Ecto neural progenitor cell (in vitro differentiated cells): ENCODE measurements at regions not wholly inside any gene's neighbourhood (a gene's known extent, or its start where the extent isn't known, plus 50 kb on each side); places are given as distances from the start of the nearest gene placed in this dataset.

Experiments
- DNase-seq: peaks from one replicate; pipeline ENCODE4 v3.0.0-alpha.2; 2018; ENCODE audit warnings: low spot score

DNA sequence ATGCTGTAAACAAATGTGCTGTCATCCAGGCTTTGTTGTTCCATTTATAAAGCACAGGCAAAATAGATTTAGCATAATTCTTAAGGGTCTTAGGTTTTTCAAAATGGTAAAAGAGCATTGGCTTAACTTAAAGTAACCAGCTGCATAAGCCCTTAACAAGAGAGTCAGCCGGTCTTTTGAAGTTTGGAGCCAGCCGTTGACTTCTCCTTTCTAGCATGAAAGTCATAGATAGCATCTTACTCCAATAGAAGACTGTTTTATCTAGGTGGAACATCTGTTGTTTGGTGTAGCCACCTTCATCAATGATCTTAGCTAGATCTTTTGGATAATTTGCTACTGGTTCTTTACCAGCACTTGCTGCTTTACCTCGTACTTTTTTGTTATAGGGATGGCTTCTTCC lies 297.5 kb upstream of the DCBLD2 start:
- DNase-seq, result no peak

- DNase-seq, result no peak
Observed at GRCh38 chr3:99191186-99191585, 289.7 kb upstream of the DCBLD2 start.

- DNase-seq, result no peak
Observed at GRCh38 chr3:99188936-99189335, 287.4 kb upstream of the DCBLD2 start.

DNA sequence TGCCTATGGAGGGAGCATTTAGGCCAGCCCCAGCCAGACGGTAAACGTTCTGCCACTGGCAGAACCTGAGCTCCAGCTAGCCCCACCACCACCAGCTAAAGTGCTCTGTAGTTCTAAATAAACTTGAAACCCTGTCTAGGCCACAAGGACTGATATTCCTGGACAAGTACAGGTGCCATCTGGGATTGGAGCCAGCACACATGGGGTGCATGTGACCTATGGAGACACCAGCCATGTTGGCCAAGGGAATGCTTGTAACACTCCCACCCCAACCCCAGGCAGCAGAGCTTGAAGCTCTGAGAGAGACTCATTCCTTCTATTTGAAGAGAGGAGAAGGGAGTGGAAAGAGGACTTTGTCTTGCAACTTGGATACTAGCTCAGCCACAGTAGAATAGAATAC lies 284.5 kb upstream of the DCBLD2 start:
- no peak for DNase-seq

DNA sequence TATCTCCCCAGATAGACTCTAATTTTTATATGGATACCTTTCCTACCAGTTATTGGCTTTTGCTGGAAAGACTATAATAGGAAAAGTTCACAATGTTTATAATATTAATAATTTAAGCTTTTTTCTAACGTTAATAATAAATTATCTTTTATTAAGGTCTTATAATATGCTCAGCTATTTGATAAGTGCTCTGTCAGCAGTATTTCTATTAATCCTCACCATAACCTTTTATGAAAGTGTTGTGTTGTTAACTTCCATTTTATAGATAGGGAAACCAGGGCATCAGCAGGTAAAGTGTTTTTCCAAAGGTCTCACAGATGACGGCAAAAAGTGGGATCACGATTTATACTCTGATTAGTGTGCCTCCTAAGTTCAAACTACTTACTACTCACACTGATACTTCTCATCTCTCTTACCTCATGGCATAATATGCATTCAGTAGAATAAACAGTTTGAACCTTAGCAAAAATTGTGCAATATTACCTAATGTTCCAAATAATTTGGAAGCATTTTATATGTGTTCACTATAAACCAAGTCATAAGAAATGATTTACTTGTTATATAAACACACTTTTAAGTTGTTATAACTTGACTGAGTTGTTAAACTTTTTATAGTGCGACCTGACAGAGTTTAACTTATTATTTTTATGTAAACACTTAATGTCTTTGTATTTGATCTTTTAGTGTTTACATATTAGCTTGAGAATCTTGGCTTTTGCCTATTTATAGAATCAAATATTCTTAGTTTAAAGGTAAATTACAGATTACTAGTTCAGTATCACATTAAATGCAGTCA lies 274.9 kb upstream of the DCBLD2 start:
- no peak for DNase-seq

DNA sequence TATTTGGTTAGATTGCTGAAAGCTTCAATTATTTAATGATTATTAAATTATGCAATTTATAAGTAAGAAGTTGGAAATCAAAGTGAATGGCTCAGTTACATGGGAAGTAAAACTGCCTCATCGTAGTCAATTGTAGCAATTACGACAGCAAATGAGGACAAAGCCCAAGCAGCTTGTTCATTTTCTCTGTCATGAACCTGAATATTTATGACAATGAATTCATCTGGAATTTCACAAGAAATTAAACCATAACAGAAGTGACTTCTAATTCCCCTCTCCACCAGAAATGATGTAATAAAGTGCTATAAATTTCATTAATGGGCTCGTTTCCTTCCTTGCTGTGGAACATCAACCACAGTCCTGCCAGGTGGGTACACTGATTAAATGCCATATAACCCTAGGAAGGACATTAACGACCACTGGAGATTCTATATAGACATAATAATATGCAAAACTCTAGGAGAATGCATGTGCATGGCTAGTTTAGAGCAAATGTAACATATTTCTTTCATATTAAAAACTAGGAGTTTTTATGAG lies 273.8 kb upstream of the DCBLD2 start:
- DNase-seq, result no peak

- peak; percentile 64 for DNase-seq
Observed at GRCh38 chr3:99172736-99173657, 271.5 kb upstream of the DCBLD2 start.

DNA sequence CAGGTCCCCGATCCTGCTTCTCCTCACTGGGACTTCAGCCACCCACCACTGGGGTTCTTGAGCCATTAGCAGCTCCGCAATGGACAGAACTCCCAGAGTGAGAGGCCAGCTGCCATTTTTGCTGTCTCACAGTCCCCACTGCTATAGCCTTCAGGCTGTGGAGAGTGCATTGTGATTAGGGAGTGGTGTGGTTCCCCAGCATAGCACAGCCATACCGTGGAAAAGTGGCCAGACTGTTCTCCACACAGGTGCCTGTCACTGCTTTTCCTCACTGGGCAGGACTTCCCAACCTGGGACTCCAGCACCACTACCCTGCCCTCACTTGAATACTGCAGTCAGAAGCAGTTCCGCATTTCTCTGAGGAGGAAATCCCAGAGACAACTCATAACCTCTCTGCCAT lies 270.3 kb upstream of the DCBLD2 start:
- no peak for DNase-seq

GRCh38 chr3:99170867-99171517 lies 269.5 kb upstream of the DCBLD2 start:
- DNase-seq, result no peak

DNA sequence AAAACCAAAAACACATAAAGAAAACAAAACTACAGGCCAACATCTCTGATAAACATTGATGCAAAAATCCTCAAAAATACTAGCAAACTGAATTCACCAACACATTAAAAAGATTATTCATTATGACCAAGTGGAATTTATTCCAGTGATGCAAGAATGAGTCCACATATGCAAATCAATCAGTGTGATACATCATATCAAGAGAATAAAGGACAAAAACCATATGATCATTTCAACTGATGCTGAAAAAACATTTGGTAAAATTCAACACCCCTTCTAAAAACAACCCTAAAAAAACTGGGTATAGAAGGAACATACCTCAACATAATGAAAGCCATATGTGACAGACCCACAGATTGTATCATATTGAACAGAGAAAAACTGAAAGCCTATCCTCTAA lies 265.6 kb upstream of the DCBLD2 start:
- no peak for DNase-seq

GRCh38 chr3:99163314-99163713 lies 261.8 kb upstream of the DCBLD2 start:
- DNase-seq, result no peak

DNA sequence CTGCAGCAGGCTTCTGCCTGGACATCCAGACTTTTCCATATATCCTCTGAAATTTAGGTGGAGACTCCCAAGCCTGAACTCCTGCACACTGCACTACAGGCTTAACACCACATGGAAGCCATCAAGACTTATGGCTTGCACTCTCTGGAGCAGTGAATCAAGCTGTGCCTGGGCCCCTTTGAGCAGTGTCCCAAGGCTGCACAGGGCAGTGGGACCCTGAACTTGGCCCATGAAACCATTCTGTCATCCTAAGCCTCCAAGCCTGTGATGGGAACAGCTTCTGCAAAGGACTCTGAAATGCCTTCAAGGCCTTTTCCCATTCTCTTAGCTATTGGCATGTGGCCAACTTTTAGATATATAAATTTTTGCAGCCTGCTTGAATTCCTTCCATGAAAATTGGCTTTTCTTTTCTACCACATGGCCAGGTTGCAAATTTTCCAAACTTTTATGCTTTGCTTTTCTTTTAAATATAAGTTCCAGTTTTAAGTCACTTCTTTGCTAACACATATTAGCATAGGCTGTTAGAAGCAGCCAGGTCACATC lies 257.8 kb upstream of the DCBLD2 start:
- no peak for DNase-seq

DNA sequence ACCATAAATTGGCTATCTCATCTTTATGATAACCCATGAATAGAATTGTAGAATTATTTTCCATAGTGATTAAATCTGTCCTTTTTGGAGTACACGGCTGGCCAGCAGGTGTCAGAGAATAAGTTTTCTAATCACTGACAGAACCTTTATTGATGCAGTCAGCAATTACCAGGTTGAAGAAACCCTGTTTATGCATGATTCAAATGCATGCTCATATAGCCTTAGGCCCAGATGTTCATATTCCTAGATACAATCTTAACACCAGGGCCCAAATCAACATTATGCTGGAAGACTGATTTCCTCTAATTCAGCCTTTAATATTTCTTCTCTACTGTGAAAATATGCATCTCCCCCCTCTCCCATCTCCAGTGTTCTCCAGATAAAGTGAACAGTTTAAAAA lies 243.5 kb upstream of the DCBLD2 start:
- no peak for DNase-seq

- DNase-seq, result no peak
Observed at GRCh38 chr3:99143493-99143892, 242.0 kb upstream of the DCBLD2 start.

DNA sequence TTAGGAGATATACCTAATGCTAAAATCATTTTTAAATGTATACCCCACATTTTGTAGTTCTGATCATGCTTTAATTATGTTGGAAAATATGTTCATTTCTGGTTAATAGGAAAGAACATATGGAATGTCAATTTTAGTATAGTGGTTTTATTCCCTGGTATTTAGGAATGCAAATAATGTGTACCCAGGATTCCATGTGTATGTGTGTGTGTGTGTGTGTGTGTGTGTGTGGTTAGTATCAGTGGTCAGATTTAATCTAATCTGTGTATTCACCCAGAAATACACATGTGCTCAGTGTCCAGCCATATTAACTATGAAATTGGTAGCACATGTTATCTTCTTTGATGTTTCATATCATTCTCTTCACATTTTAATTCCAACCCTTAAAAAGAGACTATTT lies 233.5 kb upstream of the DCBLD2 start:
- no peak for DNase-seq

GRCh38 chr3:99131876-99132275 lies 230.4 kb upstream of the DCBLD2 start:
- no peak for DNase-seq

DNA sequence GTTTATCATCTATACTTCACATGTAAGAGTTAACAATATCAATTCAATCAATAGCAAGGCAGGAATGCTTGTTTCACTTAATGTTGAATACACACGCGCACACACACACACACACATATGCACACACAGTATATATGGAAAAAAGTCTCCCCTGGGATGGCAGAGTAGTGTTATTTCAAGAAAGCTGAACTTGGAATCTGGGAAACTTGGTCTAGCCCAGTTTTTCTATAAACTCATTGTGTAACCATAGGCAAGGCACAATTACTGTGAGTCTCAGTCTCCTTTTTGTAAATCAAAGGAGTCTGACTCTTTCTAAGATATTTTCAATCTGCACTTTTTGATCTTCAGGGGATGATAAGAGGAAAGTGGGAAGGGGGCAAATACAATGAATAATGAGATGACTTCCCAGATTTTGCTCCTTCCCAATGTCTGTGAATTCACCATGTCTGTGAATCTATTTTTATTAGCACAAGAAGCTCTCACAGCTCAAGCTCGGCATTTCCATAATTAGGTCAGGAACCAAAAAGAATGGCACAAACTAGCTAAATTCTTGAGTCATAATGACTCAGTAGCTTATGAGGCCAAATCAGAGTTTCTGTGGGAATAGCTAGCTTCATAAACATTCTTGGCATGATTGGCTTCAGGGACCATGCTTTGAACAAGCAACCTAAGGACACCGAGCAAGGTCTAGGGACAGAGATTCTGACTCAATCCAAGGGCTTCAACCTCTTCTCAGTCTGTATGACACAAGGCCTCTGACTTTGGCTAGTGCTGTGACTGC lies 227.4 kb upstream of the DCBLD2 start:
- no peak for DNase-seq

GRCh38 chr3:99128235-99128634 lies 226.7 kb upstream of the DCBLD2 start:
- no peak for DNase-seq

DNA sequence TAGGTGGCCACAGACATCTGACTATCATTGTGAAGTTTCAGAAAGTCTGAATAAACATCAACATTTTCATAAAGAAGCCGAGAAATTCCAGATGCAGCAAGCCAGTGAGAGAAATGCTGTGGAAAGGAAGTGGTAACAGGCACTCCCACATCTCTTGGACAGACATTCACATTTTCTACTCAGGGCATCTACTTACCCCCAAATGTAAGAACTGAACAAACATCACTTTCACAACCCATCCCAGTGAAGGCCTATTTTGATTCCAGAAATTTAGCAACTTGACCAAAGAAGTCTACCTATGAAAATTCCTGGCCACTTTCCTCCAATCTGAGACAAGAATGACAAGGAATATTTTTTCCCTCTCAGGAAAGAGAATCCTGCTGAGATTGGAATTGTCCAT lies 224.8 kb upstream of the DCBLD2 start:
- no peak for DNase-seq

- DNase-seq, result no peak
Observed at GRCh38 chr3:99119385-99119784, 217.9 kb upstream of the DCBLD2 start.

DNA sequence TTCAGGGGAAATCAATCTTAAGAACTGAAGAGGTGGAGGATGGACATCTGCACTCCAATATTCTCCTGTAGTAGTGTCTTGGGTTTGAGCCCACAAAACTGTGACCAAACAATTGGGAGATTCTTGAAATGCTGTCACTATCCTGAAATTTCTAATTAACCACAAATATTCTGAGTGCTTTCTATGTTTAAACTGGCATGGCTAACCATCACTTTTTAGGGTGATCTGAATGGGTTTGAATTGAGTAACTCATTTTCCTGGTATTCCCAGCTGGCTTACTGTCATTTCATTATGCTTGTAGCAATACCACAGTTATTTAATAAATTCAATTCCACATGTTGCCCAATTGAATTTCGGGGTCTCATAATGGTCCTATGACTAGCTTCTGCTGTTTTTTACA lies 216.9 kb upstream of the DCBLD2 start:
- DNase-seq, result no peak
